MG63 (cell line): ENCODE measurements at regions not wholly inside any gene's neighbourhood (a gene's known extent, or its start where the extent isn't known, plus 50 kb on each side); places are given as distances from the start of the nearest gene placed in this dataset.

ENCODE experiments used
- DNase-seq: peaks from one replicate; pipeline ENCODE4 v3.0.0-alpha.2; 2020
- H3K27me3 ChIP-seq: fragments of 250-450 bp; sonication (Bioruptor Pico); 2 replicates; pipeline ENCODE4 v1.5.1; 2020; ENCODE audit warnings: mild to moderate bottlenecking, moderate library complexity
- H3K36me3 ChIP-seq: fragments of 250-450 bp; sonication (Bioruptor Pico); 2 replicates; pipeline ENCODE4 v1.5.1; 2020; ENCODE audit warnings: mild to moderate bottlenecking, moderate library complexity
- H3K4me3 ChIP-seq: fragments of 250-450 bp; sonication (Bioruptor Pico); 2 replicates; pipeline ENCODE4 v1.5.1; 2020; ENCODE audit warnings: mild to moderate bottlenecking, moderate library complexity
- H3K9me3 ChIP-seq: fragments of 250-450 bp; sonication (Bioruptor Pico); 2 replicates; pipeline ENCODE4 v1.5.1; 2020; ENCODE audit warnings: mild to moderate bottlenecking, moderate library complexity

GRCh38 chr9:99282406-99282805 is 60.3 kb downstream of the SEC61B start:
- H3K27me3 ChIP-seq: no peaks in the 10 kb centered on the region; the same call in 1 of the 2 replicates
- no peaks in the 10 kb centered on the region for H3K36me3 ChIP-seq
- no peak overlapping the region for H3K4me3 ChIP-seq
- DNase-seq: no peak
- no peaks in the 10 kb centered on the region for H3K9me3 ChIP-seq

GRCh38 chr9:99285965-99286364 is 63.9 kb downstream of the SEC61B start:
- no peak overlapping the region for H3K4me3 ChIP-seq
- no peaks in the 10 kb centered on the region; the same call in 1 of the 2 replicates for H3K27me3 ChIP-seq
- H3K36me3 ChIP-seq: no peaks in the 10 kb centered on the region
- DNase-seq: no peak
- no peaks in the 10 kb centered on the region for H3K9me3 ChIP-seq

- Histone ChIP-seq H3K9me3 (no peaks in the 10 kb centered on the region), H3K4me3 (no peak overlapping the region), H3K36me3 (no peaks in the 10 kb centered on the region), H3K27me3 (no peaks in the 10 kb centered on the region; the same call in 1 of the 2 replicates)
- no peak for DNase-seq
Measured at GRCh38 chr9:99286536-99286935, 64.5 kb downstream of the SEC61B start.

GRCh38 chr9:99287641-99288040 is 65.6 kb downstream of the SEC61B start:
- Histone ChIP-seq H3K36me3 (no peaks in the 10 kb centered on the region), H3K9me3 (no peaks in the 10 kb centered on the region), H3K4me3 (no peak overlapping the region), H3K27me3 (no peaks in the 10 kb centered on the region; the same call in 1 of the 2 replicates)
- DNase-seq: no peak

GRCh38 chr9:99288830-99289229 is 66.7 kb downstream of the SEC61B start:
- DNase-seq: no peak
- no peaks in the 10 kb centered on the region for H3K36me3 ChIP-seq
- H3K4me3 ChIP-seq: no peak overlapping the region
- H3K27me3 ChIP-seq: no peaks in the 10 kb centered on the region
- no peaks in the 10 kb centered on the region for H3K9me3 ChIP-seq

GRCh38 chr9:99294850-99295461 is 72.9 kb downstream of the SEC61B start:
- Histone ChIP-seq H3K4me3 (no peak overlapping the region), H3K9me3 (no peaks in the 10 kb centered on the region), H3K27me3 (no peaks in the 10 kb centered on the region), H3K36me3 (no peaks in the 10 kb centered on the region)
- no peak for DNase-seq

- no peak for DNase-seq
- no peak overlapping the region for H3K4me3 ChIP-seq
- no peaks in the 10 kb centered on the region for H3K27me3 ChIP-seq
- H3K9me3 ChIP-seq: no peaks in the 10 kb centered on the region
- no peaks in the 10 kb centered on the region for H3K36me3 ChIP-seq
Measured at GRCh38 chr9:99296291-99296951, 74.3 kb downstream of the SEC61B start.

GRCh38 chr9:99298614-99299013 is 76.5 kb downstream of the SEC61B start:
- H3K27me3 ChIP-seq: no peaks in the 10 kb centered on the region
- no peaks in the 10 kb centered on the region for H3K9me3 ChIP-seq
- no peak for DNase-seq
- H3K4me3 ChIP-seq: no peak overlapping the region
- H3K36me3 ChIP-seq: no peaks in the 10 kb centered on the region

GRCh38 chr9:99299211-99300102 is 77.4 kb downstream of the SEC61B start:
- peak; percentile 72 for DNase-seq
- Histone ChIP-seq H3K27me3 (no peaks in the 10 kb centered on the region), H3K36me3 (no peaks in the 10 kb centered on the region), H3K9me3 (no peaks in the 10 kb centered on the region), H3K4me3 (no peak overlapping the region)

GRCh38 chr9:99300103-99300439 is 78.0 kb downstream of the SEC61B start:
- no peak for DNase-seq
- Histone ChIP-seq H3K9me3 (no peaks in the 10 kb centered on the region), H3K4me3 (no peak overlapping the region), H3K27me3 (no peaks in the 10 kb centered on the region), H3K36me3 (no peaks in the 10 kb centered on the region)

- Histone ChIP-seq H3K4me3 (no peak overlapping the region), H3K36me3 (no peaks in the 10 kb centered on the region), H3K9me3 (no peaks in the 10 kb centered on the region), H3K27me3 (no peaks in the 10 kb centered on the region)
- DNase-seq: no peak
Measured at GRCh38 chr9:99300603-99301002, 78.5 kb downstream of the SEC61B start.

- DNase-seq: no peak
- H3K4me3 ChIP-seq: no peak overlapping the region
- H3K27me3 ChIP-seq: no peaks in the 10 kb centered on the region
- H3K36me3 ChIP-seq: no peaks in the 10 kb centered on the region
- no peaks in the 10 kb centered on the region for H3K9me3 ChIP-seq
Measured at GRCh38 chr9:99303177-99303576, 81.1 kb downstream of the SEC61B start.

GRCh38 chr9:99305124-99305523 is 83.0 kb downstream of the SEC61B start:
- no peaks in the 10 kb centered on the region for H3K36me3 ChIP-seq
- no peaks in the 10 kb centered on the region for H3K27me3 ChIP-seq
- H3K9me3 ChIP-seq: no peaks in the 10 kb centered on the region
- no peak for DNase-seq
- H3K4me3 ChIP-seq: no peak overlapping the region

GRCh38 chr9:99305820-99306811 is 84.0 kb downstream of the SEC61B start:
- no peaks in the 10 kb centered on the region for H3K27me3 ChIP-seq
- no peak overlapping the region for H3K4me3 ChIP-seq
- no peak for DNase-seq
- no peaks in the 10 kb centered on the region for H3K36me3 ChIP-seq
- no peaks in the 10 kb centered on the region for H3K9me3 ChIP-seq

GRCh38 chr9:99307851-99308250 is 85.8 kb downstream of the SEC61B start:
- no peak for DNase-seq
- Histone ChIP-seq H3K36me3 (no peaks in the 10 kb centered on the region), H3K9me3 (no peaks in the 10 kb centered on the region), H3K27me3 (no peaks in the 10 kb centered on the region), H3K4me3 (no peak overlapping the region)

GRCh38 chr9:99309141-99309939 is 87.3 kb downstream of the SEC61B start:
- H3K27me3 ChIP-seq: no peaks in the 10 kb centered on the region
- no peaks in the 10 kb centered on the region for H3K36me3 ChIP-seq
- H3K4me3 ChIP-seq: no peak overlapping the region
- no peak for DNase-seq
- no peaks in the 10 kb centered on the region for H3K9me3 ChIP-seq
